GM12878 (cell line): ENCODE measurements at regions not wholly inside any gene's neighbourhood (a gene's known extent, or its start where the extent isn't known, plus 50 kb on each side); places are given as distances from the start of the nearest gene placed in this dataset.

Source experiments
- ATAC-seq: fragments of 200-7000 bp; cut with Tn5 transposase; 3 replicates; pipeline ENCODE4 v1.9.1; 2020; ENCODE audit warnings: mild to moderate bottlenecking, moderate library complexity
- BruUV-seq: library from RNA; stranded (reverse); fragments of 400-500 nt; replicated peaks from 2 replicates; lab custom pipeline; 2021; lab: Mats Ljungman, UMichigan
- CTCF ChIA-PET: fragments of 300-600 bp; sonication (Branson Sonifier 250); formaldehyde crosslinking; extraction: SDS; loops from one replicate; lab custom pipeline; 2021; ENCODE audit warnings: inconsistent platforms; lab: Yijun Ruan, JAX
- POLR2A ChIA-PET: fragments of 350-600 bp; formaldehyde crosslinking; extraction: SDS; loops from one replicate; lab custom pipeline; 2021; ENCODE audit warnings: inconsistent platforms; lab: Charles Lee
- RAD21 ChIA-PET: fragments of 300-600 bp; sonication (Branson Sonifier 250); formaldehyde crosslinking; loops from one replicate; lab custom pipeline; 2023; ENCODE audit warnings: antibody characterized with exemption; ENCODE audit not compliant: unreplicated experiment; lab: Charles Lee
- SMC1A ChIA-PET: fragments of 300-600 bp; sonication (Branson Sonifier 250); formaldehyde crosslinking; loops from one replicate; lab custom pipeline; 2023; ENCODE audit not compliant: unreplicated experiment, uncharacterized antibody; lab: Charles Lee
- DNase-seq: peaks from one replicate; pipeline ENCODE4 v3.0.0-alpha.2; 2011; ENCODE audit warnings: low read depth, low spot score
- FAIRE-seq: peaks from 3 replicates; lab custom pipeline; 2011; peaks lifted over from hg19 to GRCh38; lab: Jason Lieb, UNC
- H2AFZ ChIP-seq: 2 replicates; pipeline ENCODE4 v1.6.0; 2011; ENCODE audit warnings: low read depth, low read length, control low read depth; ENCODE audit not compliant: control insufficient read depth
- H3K27ac ChIP-seq: 2 replicates; pipeline ENCODE4 v1.5.1; 2011; ENCODE audit warnings: control low read depth; ENCODE audit not compliant: control insufficient read depth, insufficient read depth
- H3K27me3 ChIP-seq, 2 experiments: replicated peaks in 1 of 2; 2 replicates each; pipeline versions ENCODE4 v1.6.0 to v1.6.1; 2011; ENCODE audit warnings: low read length in 1 of 2; ENCODE audit not compliant: control insufficient read depth in 2 of 2, insufficient read depth in 2 of 2
- H3K36me3 ChIP-seq, 2 experiments: 2 replicates each; pipeline ENCODE4 v1.5.1; 2011; ENCODE audit warnings: low read length in 1 of 2; ENCODE audit not compliant: control insufficient read depth in 2 of 2, insufficient read depth in 2 of 2
- H3K4me1 ChIP-seq: 2 replicates; pipeline ENCODE4 v1.6.1; 2011; ENCODE audit warnings: mild to moderate bottlenecking, low read length, moderate library complexity, mixed read lengths; ENCODE audit not compliant: control insufficient read depth, insufficient read depth
- H3K4me2 ChIP-seq: 2 replicates; pipeline ENCODE4 v1.6.0; 2011; ENCODE audit warnings: control low read depth; ENCODE audit not compliant: control insufficient read depth, insufficient read depth
- H3K4me3 ChIP-seq: fragments of 200-600 bp; sonication (generic); 2 replicates; pipeline ENCODE4 v1.5.1; 2016
- H3K79me2 ChIP-seq: 2 replicates; pipeline ENCODE4 v1.6.0; 2011; ENCODE audit warnings: low read length; ENCODE audit not compliant: control insufficient read depth, insufficient read depth
- H3K9ac ChIP-seq: 2 replicates; pipeline ENCODE4 v1.8.0; 2011; ENCODE audit warnings: low read length, control low read depth, mixed read lengths; ENCODE audit not compliant: control insufficient read depth, insufficient read depth
- H3K9me3 ChIP-seq: replicated peaks from 3 replicates; pipeline ENCODE4 v1.5.1; 2011; ENCODE audit warnings: mild to moderate bottlenecking, low read length; ENCODE audit not compliant: control insufficient read depth, insufficient read depth
- H4K20me1 ChIP-seq: 2 replicates; pipeline ENCODE4 v1.6.0; 2011; ENCODE audit not compliant: control insufficient read depth, insufficient read depth
- CEBPB ChIP-seq, 2 experiments: fragments of 150-350 bp in 1 of 2; IDR thresholded peaks; 2 replicates each; pipeline ENCODE4 v1.6.1; 2012 to 2014; ENCODE audit warnings: low read depth in 2 of 2, low read length in 2 of 2, borderline replicate concordance in 1 of 2, inconsistent platforms in 1 of 2
- EP300 ChIP-seq, 2 experiments: fragments of 150-350 bp in 1 of 2; IDR thresholded peaks; 2 replicates each; pipeline ENCODE4 v1.6.1; 2011 to 2012; ENCODE audit warnings: low read depth in 2 of 2, low read length in 2 of 2, borderline replicate concordance in 1 of 2, improper control_type of control experiment in 1 of 2, inconsistent platforms in 1 of 2; ENCODE audit not compliant: control insufficient read depth in 1 of 2
- HCFC1 ChIP-seq: fragments of 150-350 bp; IDR thresholded peaks from 2 replicates; pipeline ENCODE4 v1.6.1; 2014; ENCODE audit warnings: low read length
- KLF5 ChIP-seq: fragments of 450-650 bp; IDR thresholded peaks from 2 replicates; pipeline ENCODE4 v1.6.1; 2014; ENCODE audit warnings: mild to moderate bottlenecking; ENCODE audit not compliant: partially characterized antibody
- MEF2B ChIP-seq: fragments of 450-650 bp; IDR thresholded peaks from 2 replicates; pipeline ENCODE4 v1.6.1; 2018; ENCODE audit warnings: mild to moderate bottlenecking, moderate library complexity; ENCODE audit not compliant: partially characterized antibody, poor library complexity, severe bottlenecking
- MYB ChIP-seq: fragments of 150-350 bp; IDR thresholded peaks from 2 replicates; pipeline ENCODE4 v1.6.1; 2014; ENCODE audit warnings: mild to moderate bottlenecking, low read depth, low read length, borderline replicate concordance
- NFIC ChIP-seq: IDR thresholded peaks from 2 replicates; pipeline ENCODE4 v1.6.1; 2012; ENCODE audit warnings: low read depth, mild to moderate bottlenecking, inconsistent platforms, low read length, moderate library complexity
- RFX5 ChIP-seq: IDR thresholded peaks from 2 replicates; pipeline ENCODE4 v1.6.1; 2011; ENCODE audit warnings: low read depth, low read length, improper control_type of control experiment
- SIX5 ChIP-seq: IDR thresholded peaks from 2 replicates; pipeline ENCODE4 v1.6.1; 2011; ENCODE audit warnings: mild to moderate bottlenecking, low read depth, low read length, moderate library complexity; ENCODE audit not compliant: severe bottlenecking
- SMAD5 ChIP-seq: IDR thresholded peaks from 2 replicates; pipeline ENCODE4 v1.6.1; 2016; ENCODE audit warnings: antibody characterized with exemption, low read depth
- WGBS: methylation state at CpG from one replicate; pipeline ENCODE4 v1.1.6; 2016; ENCODE audit warnings: low lambda C conversion rate; ENCODE audit not compliant: insufficient replicate concordance, insufficient coverage; ENCODE audit errors: missing lambda C conversion rate; 5-methylcytosine and 5-hydroxymethylcytosine counted together
- in situ Hi-C: fragments of 300-500 bp; cut with MboI; formaldehyde crosslinking; loops from 9 replicates; pipeline ENCODE4 v1.14.3; 2018; ENCODE audit warnings: mixed read lengths
- intact Hi-C: fragments of 100-400 bp; cut with micrococcal nuclease; formaldehyde crosslinking; loops from one replicate; pipeline ENCODE4 v1.14.2; 2022; ENCODE audit not compliant: unreplicated experiment
- TF ChIP-seq, protein P1 (sequence below): IDR thresholded peaks from 2 replicates; pipeline ENCODE4 v1.6.1; 2012; ENCODE audit warnings: low read depth, low read length, improper control_type of control experiment
- TF ChIP-seq, protein P2 (sequence below): IDR thresholded peaks from 2 replicates; pipeline ENCODE4 v1.6.1; 2011; ENCODE audit warnings: borderline replicate concordance, low read depth, mild to moderate bottlenecking, moderate library complexity, low read length; ENCODE audit not compliant: insufficient read depth, poor library complexity, severe bottlenecking

DNA sequence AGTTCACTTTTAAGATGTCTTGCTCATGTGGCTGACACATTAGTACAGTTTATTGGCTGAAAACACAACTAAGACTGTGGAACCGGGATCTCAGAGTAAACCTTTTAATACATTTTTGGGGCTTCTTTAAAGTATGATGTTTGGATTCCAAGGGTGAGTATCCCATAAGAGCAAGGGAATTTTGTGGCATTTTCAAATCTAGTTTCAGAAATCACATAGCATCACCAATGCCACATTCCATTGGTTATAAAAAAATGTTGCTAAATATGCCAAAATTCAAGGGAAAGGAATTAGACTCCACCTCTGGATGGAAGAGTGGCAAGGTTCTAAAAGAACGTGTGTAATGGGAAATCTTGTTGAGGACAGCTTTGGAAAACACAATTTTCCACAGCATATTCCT is 338.6 kb downstream of the COL12A1 start:
- WGBS = 33% methylated on average over 2 of the region's 2 CpGs
- in situ Hi-C loops = no loop called here
- no peaks in the 10 kb centered on the region for H3K79me2 ChIP-seq
- H4K20me1 ChIP-seq = no peaks in the 10 kb centered on the region
- DNase-seq = no peak
- no TSS peak for BruUV-seq
- ChIA-PET CTCF (no interaction called here), POLR2A (no interaction called here), RAD21 (no interaction called here), SMC1A (no interaction called here)
- ATAC-seq = no peak
- FAIRE-seq = no peak
- no peak overlapping the region for H3K27ac ChIP-seq
- H3K36me3 ChIP-seq = no peaks in the 10 kb centered on the region
- no peak overlapping the region for H3K4me2 ChIP-seq
- TF ChIP-seq MYB = no peak
- TF ChIP-seq KLF5 = no peak
- no peak for TF ChIP-seq HCFC1
- TF ChIP-seq RFX5 = no peak
- no peak for TF ChIP-seq SIX5
- TF ChIP-seq EP300 (IDR thresholded peaks at IDR 0.05; ENCODE audit: borderline replicate concordance in 1 of 2, control insufficient read depth in 1 of 2, low read depth in 2 of 2, low read length in 2 of 2) = no peak
- TF ChIP-seq, protein P1, sequence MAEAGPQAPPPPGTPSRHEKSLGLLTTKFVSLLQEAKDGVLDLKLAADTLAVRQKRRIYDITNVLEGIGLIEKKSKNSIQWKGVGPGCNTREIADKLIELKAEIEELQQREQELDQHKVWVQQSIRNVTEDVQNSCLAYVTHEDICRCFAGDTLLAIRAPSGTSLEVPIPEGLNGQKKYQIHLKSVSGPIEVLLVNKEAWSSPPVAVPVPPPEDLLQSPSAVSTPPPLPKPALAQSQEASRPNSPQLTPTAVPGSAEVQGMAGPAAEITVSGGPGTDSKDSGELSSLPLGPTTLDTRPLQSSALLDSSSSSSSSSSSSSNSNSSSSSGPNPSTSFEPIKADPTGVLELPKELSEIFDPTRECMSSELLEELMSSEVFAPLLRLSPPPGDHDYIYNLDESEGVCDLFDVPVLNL = no peak
- TF ChIP-seq, protein P2, sequence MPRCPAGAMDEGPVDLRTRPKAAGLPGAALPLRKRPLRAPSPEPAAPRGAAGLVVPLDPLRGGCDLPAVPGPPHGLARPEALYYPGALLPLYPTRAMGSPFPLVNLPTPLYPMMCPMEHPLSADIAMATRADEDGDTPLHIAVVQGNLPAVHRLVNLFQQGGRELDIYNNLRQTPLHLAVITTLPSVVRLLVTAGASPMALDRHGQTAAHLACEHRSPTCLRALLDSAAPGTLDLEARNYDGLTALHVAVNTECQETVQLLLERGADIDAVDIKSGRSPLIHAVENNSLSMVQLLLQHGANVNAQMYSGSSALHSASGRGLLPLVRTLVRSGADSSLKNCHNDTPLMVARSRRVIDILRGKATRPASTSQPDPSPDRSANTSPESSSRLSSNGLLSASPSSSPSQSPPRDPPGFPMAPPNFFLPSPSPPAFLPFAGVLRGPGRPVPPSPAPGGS = no peak
- TF ChIP-seq SMAD5 = no peak
- no peak for TF ChIP-seq CEBPB (IDR thresholded peaks at IDR 0.05; ENCODE audit: borderline replicate concordance in 1 of 2, low read depth in 2 of 2, low read length in 2 of 2)
- no peak for TF ChIP-seq NFIC
- no peak for TF ChIP-seq MEF2B
- no peaks in the 10 kb centered on the region for H3K27me3 ChIP-seq
- H3K9ac ChIP-seq = no peak overlapping the region
- no peak overlapping the region for H3K4me3 ChIP-seq
- H3K9me3 ChIP-seq = no peaks in the 10 kb centered on the region
- H3K4me1 ChIP-seq = no peaks in the 10 kb centered on the region
- no peak overlapping the region for H2AFZ ChIP-seq
- intact Hi-C loops = no loop called here
